ENCODE measurements at regions not wholly inside any gene's neighbourhood (a gene's known extent, or its start where the extent isn't known, plus 50 kb on each side); places are given as distances from the start of the nearest gene placed in this dataset.
"Not testable (repeated sequence)": the region's sequence is repeated elsewhere in the genome, so short reads cannot be mapped to it uniquely, and the experiment has no call there.

DNA sequence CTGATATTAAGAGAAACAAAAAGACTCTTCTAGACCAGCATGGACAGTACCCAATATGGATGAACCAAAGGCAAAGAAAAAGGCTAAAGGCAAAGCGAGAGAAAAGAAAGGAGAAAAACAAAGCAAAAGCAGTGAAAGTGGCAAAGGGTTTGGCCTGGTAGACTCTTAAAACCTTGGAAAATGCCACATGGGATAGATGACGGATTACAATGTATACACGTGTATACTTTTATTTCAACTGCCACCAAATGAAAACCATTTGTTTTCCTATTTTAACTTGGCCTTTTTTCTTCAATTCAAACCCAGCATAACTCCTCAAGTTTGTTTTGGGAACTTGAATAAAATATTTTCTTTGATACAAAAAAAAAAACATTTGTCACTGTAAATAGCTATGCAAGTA is 354.3 kb downstream of the PAX3 start:
- not testable (repeated sequence) for TF ChIP-seq EZH2 (IDR thresholded peaks at IDR 0.05; ENCODE audit: low read length, missing control alignments)
- TF ChIP-seq, protein P1, sequence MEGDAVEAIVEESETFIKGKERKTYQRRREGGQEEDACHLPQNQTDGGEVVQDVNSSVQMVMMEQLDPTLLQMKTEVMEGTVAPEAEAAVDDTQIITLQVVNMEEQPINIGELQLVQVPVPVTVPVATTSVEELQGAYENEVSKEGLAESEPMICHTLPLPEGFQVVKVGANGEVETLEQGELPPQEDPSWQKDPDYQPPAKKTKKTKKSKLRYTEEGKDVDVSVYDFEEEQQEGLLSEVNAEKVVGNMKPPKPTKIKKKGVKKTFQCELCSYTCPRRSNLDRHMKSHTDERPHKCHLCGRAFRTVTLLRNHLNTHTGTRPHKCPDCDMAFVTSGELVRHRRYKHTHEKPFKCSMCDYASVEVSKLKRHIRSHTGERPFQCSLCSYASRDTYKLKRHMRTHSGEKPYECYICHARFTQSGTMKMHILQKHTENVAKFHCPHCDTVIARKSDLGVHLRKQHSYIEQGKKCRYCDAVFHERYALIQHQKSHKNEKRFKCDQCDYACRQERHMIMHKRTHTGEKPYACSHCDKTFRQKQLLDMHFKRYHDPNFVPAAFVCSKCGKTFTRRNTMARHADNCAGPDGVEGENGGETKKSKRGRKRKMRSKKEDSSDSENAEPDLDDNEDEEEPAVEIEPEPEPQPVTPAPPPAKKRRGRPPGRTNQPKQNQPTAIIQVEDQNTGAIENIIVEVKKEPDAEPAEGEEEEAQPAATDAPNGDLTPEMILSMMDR (conservative IDR thresholded peaks at IDR 0.05 in 1 of 2, IDR thresholded peaks at IDR 0.05 in 1 of 2; ENCODE audit: low read depth in 1 of 2, low read length in 2 of 2), result not testable (repeated sequence)
